ENCODE measurements at regions not wholly inside any gene's neighbourhood (a gene's known extent, or its start where the extent isn't known, plus 50 kb on each side); places are given as distances from the start of the nearest gene placed in this dataset.

DNA sequence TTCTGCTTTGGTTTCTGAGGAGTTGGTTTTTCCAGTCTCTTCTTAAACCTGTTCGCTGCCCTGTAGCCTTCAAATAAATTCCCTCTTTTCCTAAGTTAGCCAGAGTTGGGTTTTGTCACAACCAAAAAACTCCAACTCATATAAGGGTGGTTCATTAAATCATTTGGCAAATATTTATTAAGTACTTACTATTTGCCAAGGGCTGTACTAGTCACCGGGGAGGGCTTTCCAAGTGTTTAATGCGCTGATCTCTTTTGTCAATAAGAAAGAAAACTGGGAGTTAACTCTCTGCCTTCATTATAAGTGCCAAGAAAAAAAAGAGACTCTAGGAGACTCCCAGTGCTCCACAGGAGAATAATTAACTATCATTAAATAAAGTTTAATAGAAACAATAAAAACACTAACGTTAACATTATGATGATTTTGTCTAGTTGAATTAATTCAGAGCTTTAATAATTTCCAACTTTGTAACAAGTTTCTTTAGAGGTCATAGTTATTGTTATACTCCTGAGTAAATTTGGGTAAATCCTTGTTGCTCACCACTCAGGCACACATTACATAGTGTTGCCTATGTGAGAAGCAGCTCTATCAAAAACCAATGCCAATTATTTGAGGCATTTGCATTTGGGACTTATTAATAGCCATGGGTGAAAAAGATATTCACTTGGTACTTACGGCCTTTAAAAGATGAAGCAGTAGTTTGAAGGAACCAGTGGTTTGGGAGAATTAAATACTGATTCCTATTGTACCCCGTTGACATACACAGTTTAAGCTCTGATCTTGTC, 122.5 kb upstream of the TEX13D start:
- no peak for TF ChIP-seq CTCF (IDR thresholded peaks at IDR 0.05)
- H3K4me1 ChIP-seq, result no peaks in the 10 kb centered on the region
- no peak overlapping the region for H3K27ac ChIP-seq
- no peaks in the 10 kb centered on the region for H3K9me3 ChIP-seq
- no peak for DNase-seq
- intact Hi-C loops (cut with DNase I), result no loop called here
- peak in 1 of 2 donors; percentile 78 for ATAC-seq
- no peaks in the 10 kb centered on the region for H3K36me3 ChIP-seq
- no peaks in the 10 kb centered on the region for H3K27me3 ChIP-seq (ENCODE audit: low read depth)
- H3K4me3 ChIP-seq, result no peak overlapping the region

DNA sequence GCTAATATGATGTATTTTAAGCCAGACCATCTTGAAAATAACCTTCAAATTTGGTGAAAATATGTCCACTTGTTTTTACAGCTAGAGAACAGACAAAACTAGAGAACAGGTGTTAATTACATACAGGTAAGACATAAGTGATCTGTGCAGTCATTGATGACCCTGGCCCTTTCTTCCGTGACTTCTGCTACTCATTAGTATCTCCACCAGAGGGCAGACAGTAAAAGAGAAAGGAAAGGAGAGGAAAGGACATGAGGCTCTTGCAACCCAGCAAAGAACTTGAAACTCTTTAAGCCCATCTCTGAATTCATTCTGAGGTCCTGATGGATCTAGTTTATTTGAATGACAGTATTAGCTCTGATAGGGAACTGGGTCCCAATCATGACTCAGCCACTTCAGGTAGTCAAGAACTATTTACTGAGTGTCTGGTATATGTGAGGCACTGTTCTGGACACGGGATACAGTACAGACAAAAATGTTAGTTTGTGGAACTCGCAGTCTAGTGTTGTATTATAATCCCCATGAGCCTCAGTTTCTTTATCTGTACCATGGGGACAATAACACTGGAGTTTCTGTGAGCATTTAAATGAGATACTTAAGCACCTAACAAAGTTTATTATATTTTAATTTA, 121.0 kb upstream of the TEX13D start:
- H3K36me3 ChIP-seq, result no peaks in the 10 kb centered on the region
- H3K27me3 ChIP-seq (ENCODE audit: low read depth), result no peaks in the 10 kb centered on the region
- H3K9me3 ChIP-seq, result no peaks in the 10 kb centered on the region
- H3K4me3 ChIP-seq, result no peak overlapping the region
- intact Hi-C loops (cut with DNase I), result no loop called here
- no peak overlapping the region for H3K27ac ChIP-seq
- TF ChIP-seq CTCF (IDR thresholded peaks at IDR 0.05), result peak; percentile 49
- ATAC-seq (peak; percentile 47 to 68), DNase-seq (no peak)
- no peaks in the 10 kb centered on the region for H3K4me1 ChIP-seq

DNA sequence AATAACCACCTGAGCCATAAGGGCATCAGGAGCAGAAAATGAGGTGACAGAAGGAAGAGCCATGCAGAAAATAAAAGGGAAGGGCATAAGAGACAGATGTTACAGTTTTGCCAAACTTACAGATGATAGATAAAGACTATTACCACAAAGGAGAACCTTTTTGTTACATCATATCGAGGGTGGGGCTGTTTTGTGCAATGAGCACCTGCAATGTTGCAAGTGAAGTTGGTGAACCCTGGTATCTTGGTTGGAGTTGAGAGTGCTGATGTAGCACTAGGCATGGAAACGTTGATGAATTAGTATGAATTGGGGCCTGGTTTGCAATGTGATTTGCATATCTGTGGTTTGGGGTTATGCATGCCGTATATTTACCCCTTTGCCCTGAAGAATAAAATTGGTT, 119.8 kb upstream of the TEX13D start:
- TF ChIP-seq CTCF (IDR thresholded peaks at IDR 0.05), result no peak
- no peaks in the 10 kb centered on the region for H3K9me3 ChIP-seq
- ATAC-seq, result no peak

GRCh38 chrX:124215786-124216185, 116.7 kb upstream of the TEX13D start:
- peaks cover 7% of the 10 kb centered on the region for H3K4me1 ChIP-seq
- intact Hi-C loops (cut with DNase I), result no loop called here
- H3K9me3 ChIP-seq, result no peaks in the 10 kb centered on the region
- no peak overlapping the region for H3K4me3 ChIP-seq
- no peaks in the 10 kb centered on the region for H3K36me3 ChIP-seq
- H3K27ac ChIP-seq, result no peak overlapping the region
- TF ChIP-seq CTCF (IDR thresholded peaks at IDR 0.05), result no peak
- no peak for ATAC-seq
- DNase-seq, result no peak
- H3K27me3 ChIP-seq (ENCODE audit: low read depth), result no peaks in the 10 kb centered on the region

More for the DNA sequence above, 119.8 kb upstream of the TEX13D start:
- Histone ChIP-seq H3K4me1 (peaks cover 7% of the 10 kb centered on the region), H3K36me3 (no peaks in the 10 kb centered on the region), H3K4me3 (no peak overlapping the region), H3K27me3 (ENCODE audit: low read depth) (no peaks in the 10 kb centered on the region), H3K27ac (no peak overlapping the region)
- DNase-seq, result no peak
- intact Hi-C loops (cut with DNase I), result no loop called here

GRCh38 chrX:124216396-124217115, 115.9 kb upstream of the TEX13D start:
- Histone ChIP-seq H3K27me3 (ENCODE audit: low read depth) (no peaks in the 10 kb centered on the region), H3K9me3 (no peaks in the 10 kb centered on the region), H3K27ac (peak overlapping the region; percentile 67), H3K36me3 (no peaks in the 10 kb centered on the region), H3K4me1 (peaks cover 7% of the 10 kb centered on the region), H3K4me3 (no peak overlapping the region)
- no peak for TF ChIP-seq CTCF (IDR thresholded peaks at IDR 0.05)
- no peak for ATAC-seq
- no peak for DNase-seq
- intact Hi-C loops (cut with DNase I), result no loop called here

Data from lower lobe of right lung (tissue), 2 donors.